GM19452 (cell line): ENCODE measurements at regions not wholly inside any gene's neighbourhood (a gene's known extent, or its start where the extent isn't known, plus 50 kb on each side); places are given as distances from the start of the nearest gene placed in this dataset.

Source experiments
- ATAC-seq: cut with Tn5 transposase; IDR thresholded peaks from one replicate; pipeline ENCODE4 v1.9.1; 2021; ENCODE audit not compliant: unreplicated experiment

- ATAC-seq = no peak
These were observed 464.1 kb downstream of the ADGRL2 start for GRCh38 chr1:82264802-82265201.

GRCh38 chr1:82263396-82263795 lies 462.7 kb downstream of the ADGRL2 start:
- no peak for ATAC-seq

DNA sequence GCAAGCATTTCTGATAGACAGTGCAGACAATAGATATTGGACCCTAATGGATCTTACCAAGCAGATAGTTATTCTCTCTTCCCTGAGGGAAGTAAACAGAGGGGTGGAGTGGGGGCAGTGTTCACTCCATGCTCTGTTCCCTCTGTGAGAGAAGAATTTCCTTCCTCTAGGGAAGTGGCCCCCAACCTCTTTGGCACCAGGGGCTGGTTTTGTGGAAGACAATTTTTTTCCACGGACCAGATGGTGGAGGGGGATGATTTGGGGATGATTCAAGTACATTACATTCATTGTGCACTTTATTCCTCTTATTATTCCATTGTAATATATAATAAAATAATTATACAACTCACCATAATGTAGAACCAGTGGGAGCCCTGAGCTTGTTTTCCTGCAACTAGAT lies 459.9 kb downstream of the ADGRL2 start:
- no peak for ATAC-seq

- ATAC-seq = no peak
These were observed 459.3 kb downstream of the ADGRL2 start for GRCh38 chr1:82260051-82260450.

GRCh38 chr1:82258887-82259286 lies 458.2 kb downstream of the ADGRL2 start:
- no peak for ATAC-seq

- ATAC-seq = no peak
These were observed 445.3 kb downstream of the ADGRL2 start for GRCh38 chr1:82246050-82246449.

- ATAC-seq = no peak
These were observed 444.7 kb downstream of the ADGRL2 start for GRCh38 chr1:82245345-82246014.

DNA sequence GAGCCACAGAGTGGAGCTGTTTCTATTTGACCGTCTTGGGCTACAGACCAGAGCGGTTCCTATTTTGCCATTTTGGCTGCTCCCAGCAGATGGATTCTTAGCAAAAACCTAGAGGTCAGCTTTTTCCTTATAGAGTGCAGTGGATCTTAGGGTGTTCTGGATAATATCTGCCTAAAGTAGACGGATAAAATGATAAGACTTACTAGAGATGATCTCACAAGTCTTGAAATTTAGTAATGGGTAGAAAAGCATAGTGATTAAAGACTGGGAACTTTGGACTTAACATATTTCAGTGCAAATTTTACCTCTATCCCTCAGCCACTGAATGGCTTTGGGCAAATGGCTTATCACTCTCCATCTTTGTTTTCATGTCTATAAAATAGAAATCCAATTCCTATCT lies 439.8 kb downstream of the ADGRL2 start:
- ATAC-seq = no peak

GRCh38 chr1:82230667-82231066 lies 429.9 kb downstream of the ADGRL2 start:
- no peak for ATAC-seq

DNA sequence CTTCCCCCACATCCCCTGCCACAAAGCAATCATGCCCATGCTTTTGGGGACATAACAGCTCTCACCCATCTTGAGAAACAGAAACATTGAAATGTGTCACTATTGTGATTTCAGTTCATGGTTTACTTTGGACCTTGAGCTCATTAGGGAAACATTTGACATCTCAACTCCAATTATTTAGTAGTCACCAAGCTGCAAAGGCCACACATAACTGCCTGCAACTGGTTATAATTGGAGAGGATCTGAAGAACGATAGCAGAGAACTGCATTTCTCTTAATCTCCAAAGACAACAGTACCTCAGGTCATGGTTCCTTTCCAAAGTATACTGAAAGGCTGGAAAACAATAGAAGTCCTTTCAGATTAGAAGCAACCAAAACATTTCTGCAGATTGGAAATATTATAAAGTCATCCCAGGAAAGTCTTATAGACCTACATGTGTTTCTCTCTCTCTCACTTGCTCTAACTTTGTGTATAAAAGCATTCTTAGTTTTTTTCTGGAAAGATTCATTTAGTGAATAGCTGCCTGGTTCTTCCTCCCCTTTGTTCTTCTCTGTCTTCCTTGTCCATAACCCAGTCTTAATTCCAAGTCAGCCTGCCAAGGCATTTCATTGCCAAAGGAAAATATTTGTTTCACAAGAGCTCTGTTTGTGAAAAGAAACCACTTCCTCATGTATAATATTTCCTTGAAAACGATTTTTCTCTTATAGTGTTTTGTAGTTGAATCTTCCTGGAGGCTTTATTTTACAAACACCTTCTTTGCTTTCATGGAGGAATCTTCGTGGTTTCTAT lies 426.8 kb downstream of the ADGRL2 start:
- no peak for ATAC-seq

DNA sequence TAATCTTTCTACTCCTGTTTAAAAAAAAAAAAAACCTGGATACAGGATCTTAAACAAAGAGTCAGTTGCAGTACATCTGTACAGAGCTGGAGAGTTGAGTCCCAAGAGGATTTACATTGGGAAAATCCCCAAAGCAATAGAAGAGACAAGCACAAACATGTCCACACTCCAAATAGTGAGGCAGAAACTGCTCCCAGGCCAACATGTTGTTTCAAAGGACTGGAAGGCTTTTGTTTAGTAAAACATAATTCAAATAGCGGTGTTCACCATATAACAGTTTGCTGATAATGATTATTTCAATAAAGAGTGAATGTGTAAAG lies 425.4 kb downstream of the ADGRL2 start:
- ATAC-seq = no peak

- ATAC-seq = no peak
These were observed 424.9 kb downstream of the ADGRL2 start for GRCh38 chr1:82225421-82226185.

- no peak for ATAC-seq
These were observed 422.4 kb downstream of the ADGRL2 start for GRCh38 chr1:82223091-82223490.

- no peak for ATAC-seq
These were observed 421.0 kb downstream of the ADGRL2 start for GRCh38 chr1:82221721-82222120.

- ATAC-seq = no peak
These were observed 420.0 kb downstream of the ADGRL2 start for GRCh38 chr1:82220754-82221153.

GRCh38 chr1:82219841-82220240 lies 419.1 kb downstream of the ADGRL2 start:
- no peak for ATAC-seq

- ATAC-seq = no peak
These were observed 418.1 kb downstream of the ADGRL2 start for GRCh38 chr1:82218846-82219245.

DNA sequence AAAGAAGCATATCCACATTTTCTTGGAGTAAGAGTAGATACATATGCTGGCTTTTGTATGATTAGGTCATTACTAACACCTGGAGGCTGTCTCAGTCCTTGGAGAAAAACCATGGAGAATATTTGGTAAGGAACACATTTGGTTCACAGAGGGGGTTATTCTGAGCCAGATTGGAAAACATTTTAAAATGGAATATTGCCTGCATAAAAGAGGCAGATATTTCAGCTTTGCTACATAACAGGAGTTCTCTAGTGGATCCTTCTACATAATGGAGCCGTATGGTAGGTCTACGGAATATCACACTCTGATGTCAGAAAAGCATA lies 415.1 kb downstream of the ADGRL2 start:
- no peak for ATAC-seq

DNA sequence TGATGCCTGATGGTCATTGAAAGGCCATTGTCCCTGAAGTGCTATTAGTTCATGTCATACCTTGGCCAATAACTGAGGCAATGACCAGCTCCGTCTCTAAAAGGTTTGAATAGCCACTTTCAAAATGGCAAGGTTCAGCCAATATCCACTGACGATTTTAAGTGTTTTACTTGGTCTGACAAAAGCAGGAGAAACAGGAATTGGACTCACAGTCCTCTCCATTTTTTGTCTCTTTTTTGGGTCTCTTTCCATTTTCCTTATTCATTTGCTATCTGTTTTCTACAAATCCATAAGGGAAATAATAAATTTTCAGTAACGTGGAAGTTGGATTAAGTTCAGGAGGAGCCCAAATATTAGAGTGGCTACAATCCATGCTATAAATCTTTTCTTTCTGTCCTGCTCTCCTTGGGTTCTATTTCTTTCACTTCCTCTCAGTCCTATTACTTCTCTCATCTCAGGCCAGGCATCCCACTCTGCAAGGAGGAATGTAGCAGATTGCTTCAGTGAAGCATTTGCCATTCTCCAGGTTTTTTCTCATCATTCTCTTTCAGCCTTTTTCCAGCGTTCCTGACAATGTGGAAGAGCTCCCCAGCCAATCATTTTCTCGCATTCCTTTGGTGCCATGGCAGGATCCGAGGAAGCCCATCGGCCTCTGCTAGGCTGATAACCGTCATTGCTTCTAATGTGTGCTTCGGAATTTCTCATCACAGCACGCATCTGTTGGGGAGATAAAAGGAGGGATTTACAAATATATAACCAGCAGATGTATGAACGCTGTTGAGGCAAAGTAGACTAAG lies 414.5 kb downstream of the ADGRL2 start:
- no peak for ATAC-seq

DNA sequence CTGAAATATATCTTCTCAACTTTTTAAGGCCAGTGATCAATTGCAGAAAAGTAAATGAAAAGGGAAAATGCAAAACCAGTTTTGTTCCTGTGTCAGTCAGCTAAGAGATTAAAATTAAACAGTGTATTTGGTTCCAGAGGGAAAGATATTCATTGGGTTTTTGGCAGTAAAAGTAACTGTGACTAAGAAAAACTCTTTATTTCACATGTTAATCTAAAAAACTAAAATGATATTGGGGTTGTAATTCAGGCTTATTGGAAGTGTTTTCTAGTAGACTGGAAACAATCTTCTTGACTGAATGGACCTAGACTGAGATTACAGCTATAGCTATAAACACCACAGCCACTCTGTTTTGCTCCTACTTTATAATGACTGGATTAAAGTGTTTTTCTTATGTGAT lies 413.9 kb downstream of the ADGRL2 start:
- no peak for ATAC-seq

- no peak for ATAC-seq
These were observed 396.9 kb downstream of the ADGRL2 start for GRCh38 chr1:82197606-82198005.
